ENCODE measurements at regions not wholly inside any gene's neighbourhood (a gene's known extent, or its start where the extent isn't known, plus 50 kb on each side); places are given as distances from the start of the nearest gene placed in this dataset.
A peak's percentile ranks its signal among the peaks of the same experiment; 100 is the strongest.

DNA sequence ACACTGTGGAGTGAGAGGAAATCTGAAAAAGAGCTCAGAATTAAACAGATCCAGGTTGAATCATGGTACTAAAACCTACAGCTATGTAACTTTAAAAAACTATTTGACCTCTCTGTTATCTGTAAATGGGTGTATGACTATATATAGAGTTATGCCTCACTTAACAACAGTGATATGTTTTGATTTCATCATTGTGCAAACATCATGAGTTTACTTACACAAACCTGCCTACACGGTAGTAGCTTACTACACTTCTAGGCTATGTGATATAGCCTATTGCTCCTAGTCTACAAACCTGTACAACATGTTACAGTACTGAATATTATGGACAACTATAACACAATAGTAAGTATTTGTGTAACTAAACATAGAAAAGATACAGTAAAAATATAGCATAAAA is 191.6 kb upstream of the MEIS2 start:
- TF ChIP-seq, protein P1, sequence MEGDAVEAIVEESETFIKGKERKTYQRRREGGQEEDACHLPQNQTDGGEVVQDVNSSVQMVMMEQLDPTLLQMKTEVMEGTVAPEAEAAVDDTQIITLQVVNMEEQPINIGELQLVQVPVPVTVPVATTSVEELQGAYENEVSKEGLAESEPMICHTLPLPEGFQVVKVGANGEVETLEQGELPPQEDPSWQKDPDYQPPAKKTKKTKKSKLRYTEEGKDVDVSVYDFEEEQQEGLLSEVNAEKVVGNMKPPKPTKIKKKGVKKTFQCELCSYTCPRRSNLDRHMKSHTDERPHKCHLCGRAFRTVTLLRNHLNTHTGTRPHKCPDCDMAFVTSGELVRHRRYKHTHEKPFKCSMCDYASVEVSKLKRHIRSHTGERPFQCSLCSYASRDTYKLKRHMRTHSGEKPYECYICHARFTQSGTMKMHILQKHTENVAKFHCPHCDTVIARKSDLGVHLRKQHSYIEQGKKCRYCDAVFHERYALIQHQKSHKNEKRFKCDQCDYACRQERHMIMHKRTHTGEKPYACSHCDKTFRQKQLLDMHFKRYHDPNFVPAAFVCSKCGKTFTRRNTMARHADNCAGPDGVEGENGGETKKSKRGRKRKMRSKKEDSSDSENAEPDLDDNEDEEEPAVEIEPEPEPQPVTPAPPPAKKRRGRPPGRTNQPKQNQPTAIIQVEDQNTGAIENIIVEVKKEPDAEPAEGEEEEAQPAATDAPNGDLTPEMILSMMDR (IDR thresholded peaks at IDR 0.05; ENCODE audit: low read depth, low read length): no peak
- peak in 1 of 2 donors; percentile 22 for DNase-seq (ENCODE audit: low read depth in 2 of 2)
- H3K4me3 ChIP-seq (replicated peaks in 1 of 2; ENCODE audit: low read depth in 2 of 2, low read length in 2 of 2): no peak overlapping the region

DNA sequence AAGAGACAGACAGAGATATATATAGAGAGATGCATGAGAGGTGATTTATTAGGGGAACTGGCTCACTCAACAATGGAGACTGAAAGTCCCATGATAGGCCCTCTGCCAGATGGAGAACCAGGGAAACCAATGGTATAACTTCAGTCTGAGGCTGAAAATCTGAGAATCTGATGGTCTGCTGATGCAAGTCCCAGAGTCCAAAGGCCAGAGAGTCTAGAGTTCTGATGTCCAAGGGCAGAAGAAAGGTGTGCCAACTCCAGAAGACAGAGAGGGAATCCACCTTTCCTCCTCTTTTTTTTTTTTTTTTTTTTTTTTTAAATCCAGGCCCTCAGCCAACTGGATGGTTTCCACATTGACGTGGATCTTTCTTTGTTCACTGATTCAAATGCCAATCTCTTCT is 197.9 kb upstream of the MEIS2 start:
- H3K4me3 ChIP-seq (replicated peaks in 1 of 2; ENCODE audit: low read depth in 2 of 2, low read length in 2 of 2): no peak overlapping the region
- TF ChIP-seq, protein P1 (IDR thresholded peaks at IDR 0.05; ENCODE audit: low read depth, low read length): no peak
- no peak for DNase-seq (ENCODE audit: low read depth in 2 of 2)

DNA sequence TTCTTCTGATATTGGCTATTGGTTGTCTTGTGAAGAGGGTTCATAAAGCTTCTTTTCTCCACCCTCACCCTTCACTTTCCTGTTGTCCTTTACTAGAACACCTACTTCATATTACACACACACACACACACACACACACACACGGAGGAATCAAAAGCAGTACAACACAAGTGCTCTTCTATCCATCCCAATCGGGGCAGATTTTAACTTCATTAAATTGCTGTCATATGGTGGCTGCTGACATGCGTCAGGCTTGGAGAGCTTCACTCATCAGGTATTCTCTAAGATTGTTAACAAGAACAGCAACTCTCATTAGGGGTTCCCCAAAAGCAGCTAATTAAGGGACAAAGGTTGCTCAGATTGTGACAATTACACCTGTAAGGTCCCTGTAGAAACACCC is 239.1 kb upstream of the MEIS2 start:
- H3K4me3 ChIP-seq (replicated peaks in 1 of 2; ENCODE audit: low read depth in 2 of 2, low read length in 2 of 2): no peak overlapping the region
- no peak for DNase-seq (ENCODE audit: low read depth in 2 of 2)
- TF ChIP-seq, protein P1 (IDR thresholded peaks at IDR 0.05; ENCODE audit: low read depth, low read length): no peak

DNA sequence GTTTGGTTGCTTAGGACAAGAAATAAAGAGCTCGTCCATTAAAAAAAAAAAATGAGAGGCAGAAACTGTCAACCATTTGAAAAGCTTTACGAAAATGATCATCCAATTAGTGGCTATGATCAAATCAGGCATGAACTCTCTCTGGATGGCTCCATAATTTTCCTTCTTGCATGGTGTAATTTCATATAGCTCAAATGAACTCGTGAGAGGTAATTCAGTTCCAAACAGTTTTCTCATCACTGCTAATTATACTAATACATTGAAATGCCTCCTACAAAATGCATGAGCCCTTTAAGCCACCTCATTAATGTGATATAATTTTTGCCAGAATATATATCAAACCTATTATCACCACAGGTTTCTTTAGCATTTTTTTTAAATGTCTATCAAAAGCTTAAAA is 239.5 kb upstream of the MEIS2 start:
- H3K4me3 ChIP-seq (replicated peaks in 1 of 2; ENCODE audit: low read depth in 2 of 2, low read length in 2 of 2): no peak overlapping the region
- DNase-seq (ENCODE audit: low read depth in 2 of 2): no peak
- TF ChIP-seq, protein P1 (IDR thresholded peaks at IDR 0.05; ENCODE audit: low read depth, low read length): no peak

DNA sequence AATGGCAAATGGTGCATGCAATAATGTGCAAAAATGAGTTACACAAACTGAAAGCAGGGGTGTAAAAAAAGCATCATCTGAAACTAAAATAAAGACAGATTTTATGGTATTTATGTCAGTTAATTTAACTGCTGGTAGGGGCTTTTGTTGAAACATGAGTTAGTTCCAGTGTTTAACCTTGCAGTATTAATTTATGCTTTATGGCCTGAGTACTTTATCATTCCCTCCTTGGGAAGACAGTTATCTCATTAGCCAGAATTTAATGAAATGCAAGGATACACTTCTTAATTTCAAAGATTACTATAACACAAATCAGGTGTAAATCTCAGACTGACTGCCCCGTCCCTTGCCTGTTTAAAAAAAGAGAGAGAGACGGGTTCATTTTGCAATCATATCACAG is 240.1 kb upstream of the MEIS2 start:
- TF ChIP-seq, protein P1 (IDR thresholded peaks at IDR 0.05; ENCODE audit: low read depth, low read length): no peak
- H3K4me3 ChIP-seq (replicated peaks in 1 of 2; ENCODE audit: low read depth in 2 of 2, low read length in 2 of 2): no peak overlapping the region
- no peak for DNase-seq (ENCODE audit: low read depth in 2 of 2)

DNA sequence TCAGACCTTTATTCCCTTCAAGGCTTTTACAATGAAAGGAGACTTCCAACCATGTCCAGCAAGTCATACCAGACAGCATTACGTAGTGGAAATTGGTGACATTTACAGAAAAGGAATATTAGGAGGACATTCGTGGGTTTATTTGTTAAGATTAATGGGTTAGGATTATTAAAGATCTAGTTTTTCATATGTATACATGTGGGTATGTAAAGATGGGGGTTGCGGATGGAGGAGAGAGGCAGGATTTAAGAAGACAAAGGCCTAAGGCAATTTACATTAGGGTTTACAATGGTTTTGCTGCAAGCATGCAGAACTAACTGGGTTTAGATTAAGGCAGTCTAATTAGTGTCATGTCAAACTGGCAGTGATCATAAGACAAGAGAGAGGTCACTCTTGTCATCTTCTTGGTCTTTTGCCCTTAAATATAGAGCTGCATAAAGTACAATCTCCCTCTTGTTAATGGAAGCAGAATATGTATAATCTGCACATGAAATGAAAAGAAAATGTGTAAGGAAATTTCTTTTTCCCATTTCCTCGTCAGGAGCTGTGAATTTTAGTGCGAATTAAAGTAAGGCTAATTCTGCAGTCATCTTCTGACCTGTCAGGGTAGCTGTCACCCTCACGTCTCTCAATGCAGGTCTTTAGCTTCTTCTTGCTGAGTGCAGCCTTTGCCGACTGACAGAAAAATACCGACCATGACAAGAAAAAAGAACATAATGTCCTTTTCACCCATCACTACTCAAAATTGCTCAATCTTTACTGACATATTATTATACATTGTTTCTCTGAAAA is 258.9 kb upstream of the MEIS2 start:
- no peak overlapping the region for H3K4me3 ChIP-seq (replicated peaks in 1 of 2; ENCODE audit: low read depth in 2 of 2, low read length in 2 of 2)
- no peak for DNase-seq (ENCODE audit: low read depth in 2 of 2)
- TF ChIP-seq, protein P1 (IDR thresholded peaks at IDR 0.05; ENCODE audit: low read depth, low read length): no peak

DNA sequence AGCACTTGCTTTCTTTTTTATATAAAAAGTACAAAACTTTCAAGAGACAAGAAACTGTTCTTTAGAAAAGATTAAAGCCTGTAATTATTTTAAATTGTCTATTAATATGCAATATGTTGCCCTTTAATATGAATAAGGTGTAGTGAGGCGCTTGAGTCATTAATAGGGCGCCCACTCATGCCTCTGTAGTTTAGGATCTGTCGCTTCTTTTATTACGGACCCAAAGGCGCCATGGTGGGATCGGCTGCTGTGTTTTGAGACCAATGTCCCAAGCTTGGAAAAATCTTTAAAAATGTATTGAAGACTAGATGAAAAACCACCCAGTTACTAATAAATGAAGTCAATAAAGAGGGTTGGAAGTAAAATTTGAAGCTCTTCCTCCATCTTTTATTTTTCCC is 259.5 kb upstream of the MEIS2 start:
- no peak for DNase-seq (ENCODE audit: low read depth in 2 of 2)
- no peak overlapping the region for H3K4me3 ChIP-seq (replicated peaks in 1 of 2; ENCODE audit: low read depth in 2 of 2, low read length in 2 of 2)
- TF ChIP-seq, protein P1 (IDR thresholded peaks at IDR 0.05; ENCODE audit: low read depth, low read length): no peak

Data from cardiac fibroblast (primary cell).